GM21526 (cell line): ENCODE measurements at regions not wholly inside any gene's neighbourhood (a gene's known extent, or its start where the extent isn't known, plus 50 kb on each side); places are given as distances from the start of the nearest gene placed in this dataset.
"Not testable (repeated sequence)": the region's sequence is repeated elsewhere in the genome, so short reads cannot be mapped to it uniquely, and the experiment has no call there.

Source experiments
- ATAC-seq: cut with Tn5 transposase; IDR thresholded peaks from one replicate; pipeline ENCODE4 v1.9.1; 2021; ENCODE audit warnings: moderate library complexity; ENCODE audit not compliant: unreplicated experiment, low FRiP score

DNA sequence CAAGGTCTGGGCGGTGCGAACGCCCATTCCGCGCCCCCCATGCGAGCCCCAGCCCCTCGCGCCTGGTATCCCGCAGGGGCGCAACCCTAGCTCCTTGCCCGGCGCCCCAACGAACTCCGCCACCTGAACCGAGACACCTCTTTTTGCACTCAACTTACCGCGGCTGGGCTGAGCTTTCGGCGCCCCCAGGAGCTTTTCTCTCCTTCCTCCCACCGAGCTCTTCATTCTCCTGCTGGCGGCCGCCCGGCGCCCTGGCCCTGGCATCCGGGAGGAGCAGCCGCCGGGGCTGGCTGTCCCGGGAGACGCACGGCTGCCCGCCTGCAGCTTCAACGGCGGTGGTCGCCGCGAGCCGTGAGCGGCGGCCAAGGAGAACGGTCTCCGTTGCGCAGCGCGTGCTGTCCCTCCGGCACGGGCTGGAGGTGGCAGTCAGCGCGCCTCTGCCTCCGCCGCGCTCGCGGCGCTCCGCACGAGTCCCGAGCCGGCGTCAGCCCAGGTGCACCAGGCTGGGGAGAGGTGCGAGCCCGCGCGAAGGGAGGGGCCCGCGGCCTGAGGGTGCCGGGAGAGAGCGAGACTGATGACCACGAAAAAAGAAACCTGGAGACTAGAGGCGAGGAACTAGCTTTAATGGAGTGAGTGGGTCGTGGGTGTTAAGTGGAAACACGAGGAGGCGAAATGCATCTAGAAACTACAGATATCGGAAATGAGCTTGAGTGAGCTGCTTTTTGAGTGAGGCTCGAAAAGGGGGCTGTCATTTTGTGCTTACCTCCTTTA lies 621.5 kb upstream of the ZNF385D start:
- no peak for ATAC-seq

DNA sequence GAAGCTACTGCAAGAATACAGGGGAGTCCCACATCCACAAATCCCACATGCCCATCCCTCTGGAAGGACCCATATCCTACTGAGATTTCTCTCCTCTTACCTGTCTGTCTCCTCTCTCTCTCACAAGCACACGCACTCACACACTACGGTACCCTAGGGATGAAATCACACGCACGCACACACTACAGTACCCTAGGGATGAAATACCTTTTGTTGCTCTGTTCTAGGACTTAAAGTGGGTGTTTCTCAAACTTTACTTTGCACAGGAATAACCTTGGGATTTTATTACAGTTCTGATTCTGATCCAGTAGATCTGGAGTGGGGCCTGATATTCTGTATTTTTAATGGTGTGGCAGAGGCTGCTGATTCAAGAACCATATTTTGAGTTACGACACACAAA lies 622.2 kb upstream of the ZNF385D start:
- no peak for ATAC-seq

DNA sequence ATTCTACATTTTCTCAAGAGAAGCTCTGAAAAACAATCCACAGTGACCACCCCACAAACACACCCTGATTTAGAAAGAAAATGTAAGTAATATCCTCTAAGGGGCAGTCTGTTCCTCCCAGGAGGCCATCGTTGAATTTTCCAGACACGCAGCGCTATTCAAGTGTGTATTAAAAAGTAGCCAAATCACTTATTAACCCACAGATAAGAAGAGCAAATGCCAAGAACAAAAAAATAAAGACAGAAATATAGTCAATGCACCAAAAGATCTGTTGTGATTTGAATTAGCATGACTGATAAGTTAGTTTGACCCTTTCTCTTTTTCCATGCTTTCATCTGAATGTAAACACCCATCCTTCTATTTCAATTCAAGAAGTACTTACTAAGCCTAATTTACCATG lies 622.8 kb upstream of the ZNF385D start:
- no peak for ATAC-seq

DNA sequence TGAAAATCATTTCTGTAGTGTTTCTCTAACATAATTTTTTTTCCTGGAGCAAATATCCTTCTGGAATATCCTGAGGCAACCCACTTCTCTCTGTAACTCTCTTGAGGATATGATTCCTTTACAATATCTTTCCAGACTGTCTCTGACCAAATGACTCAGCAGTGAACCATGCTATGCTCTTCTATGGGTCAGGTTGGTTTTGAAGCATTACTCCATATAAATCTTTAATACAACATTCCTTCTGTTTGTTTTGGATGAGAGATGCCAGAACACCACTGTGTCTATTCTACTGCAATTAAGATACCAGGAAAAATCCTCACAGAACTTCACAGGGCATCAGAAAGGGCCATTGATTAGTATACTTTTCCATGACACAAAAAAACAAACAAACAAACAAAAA lies 626.4 kb upstream of the ZNF385D start:
- ATAC-seq: no peak

DNA sequence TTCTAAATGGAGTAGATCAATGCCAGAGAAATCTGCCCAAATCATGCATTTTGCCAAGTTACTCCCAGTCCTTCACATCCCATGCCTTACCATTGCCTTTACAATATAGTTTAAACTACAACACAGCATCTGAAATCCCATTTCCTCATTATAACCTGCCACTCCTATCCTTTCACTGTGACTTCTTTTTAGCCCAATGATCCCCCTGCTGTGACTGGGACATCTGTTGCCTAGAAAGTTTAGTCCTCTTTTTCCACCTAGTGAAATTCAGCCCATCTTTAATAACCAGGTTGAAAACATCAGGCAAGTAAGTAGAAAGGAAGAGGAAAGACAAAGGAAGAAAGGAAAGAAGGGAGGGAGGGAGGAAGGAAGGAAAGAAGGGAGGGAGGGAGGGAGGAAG lies 627.9 kb upstream of the ZNF385D start:
- ATAC-seq: no peak

DNA sequence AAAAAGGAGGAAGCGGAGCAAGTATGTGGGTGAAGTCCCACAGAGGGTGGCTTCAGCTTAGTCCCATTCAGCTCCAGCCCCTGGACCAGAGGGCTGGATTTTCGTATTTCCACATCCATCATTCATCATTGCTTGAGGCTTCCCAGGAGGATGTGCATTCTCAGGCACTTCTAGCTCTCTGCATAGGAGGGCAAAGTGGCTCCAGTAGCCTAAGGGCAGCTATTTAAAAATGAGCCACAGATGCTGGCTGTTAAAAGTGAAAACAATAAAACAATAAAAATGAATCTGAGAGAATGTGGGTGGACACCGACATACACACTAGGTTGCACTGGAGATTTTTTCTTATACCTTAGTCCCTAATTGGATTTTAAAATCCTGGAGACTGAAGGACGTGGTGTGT lies 629.2 kb upstream of the ZNF385D start:
- no peak for ATAC-seq

DNA sequence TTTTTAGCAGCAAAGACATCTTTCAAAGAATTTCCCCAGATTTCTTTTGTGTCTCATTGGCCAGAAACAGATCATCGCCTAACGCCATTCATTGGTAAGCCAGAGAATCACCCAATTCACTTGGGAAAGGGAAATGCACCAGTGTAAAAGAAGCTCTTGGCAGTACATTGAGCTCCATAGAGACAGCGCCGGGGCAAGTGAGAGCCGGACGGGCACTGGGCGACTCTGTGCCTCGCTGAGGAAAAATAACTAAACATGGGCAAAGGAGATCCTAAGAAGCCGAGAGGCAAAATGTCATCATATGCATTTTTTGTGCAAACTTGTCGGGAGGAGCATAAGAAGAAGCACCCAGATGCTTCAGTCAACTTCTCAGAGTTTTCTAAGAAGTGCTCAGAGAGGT lies 630.6 kb upstream of the ZNF385D start:
- not testable (repeated sequence) for ATAC-seq

DNA sequence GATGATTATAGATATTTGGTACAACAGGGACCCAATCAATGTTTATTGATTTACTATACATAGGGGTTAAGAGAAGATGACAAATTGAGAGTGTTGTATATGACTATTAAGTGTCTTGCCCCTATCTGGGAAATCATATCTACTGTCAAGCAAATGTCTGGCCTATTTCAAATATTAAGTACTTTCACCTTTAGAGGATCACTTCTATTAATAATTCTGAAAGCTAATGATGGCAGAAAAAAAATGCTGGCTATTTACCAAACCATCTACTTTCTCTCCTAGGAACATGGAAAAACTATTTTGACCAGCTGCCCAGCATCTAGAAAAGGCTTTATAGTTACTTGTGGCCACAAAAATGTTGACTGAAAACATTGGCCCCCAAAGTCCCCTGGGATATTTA lies 632.3 kb upstream of the ZNF385D start:
- no peak for ATAC-seq

DNA sequence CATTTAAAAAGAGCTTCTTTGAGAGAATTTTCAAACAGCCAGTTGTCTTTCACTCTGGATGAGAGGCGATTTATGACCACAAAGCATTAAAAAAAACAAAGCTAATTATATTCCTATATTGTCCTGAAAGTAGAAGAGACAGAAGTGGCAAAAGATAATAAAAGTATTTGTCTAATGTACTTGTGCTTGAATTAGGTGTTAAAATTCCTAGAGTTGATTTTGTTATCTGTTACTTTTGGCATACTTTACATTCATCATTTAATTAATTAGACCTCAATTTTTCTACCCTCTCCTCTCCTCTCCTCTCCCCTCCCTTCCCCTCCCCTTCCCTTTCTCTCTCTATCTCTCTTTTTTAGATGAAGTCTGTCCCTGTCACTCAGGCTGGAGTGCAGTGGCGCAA lies 635.1 kb upstream of the ZNF385D start:
- ATAC-seq: no peak

DNA sequence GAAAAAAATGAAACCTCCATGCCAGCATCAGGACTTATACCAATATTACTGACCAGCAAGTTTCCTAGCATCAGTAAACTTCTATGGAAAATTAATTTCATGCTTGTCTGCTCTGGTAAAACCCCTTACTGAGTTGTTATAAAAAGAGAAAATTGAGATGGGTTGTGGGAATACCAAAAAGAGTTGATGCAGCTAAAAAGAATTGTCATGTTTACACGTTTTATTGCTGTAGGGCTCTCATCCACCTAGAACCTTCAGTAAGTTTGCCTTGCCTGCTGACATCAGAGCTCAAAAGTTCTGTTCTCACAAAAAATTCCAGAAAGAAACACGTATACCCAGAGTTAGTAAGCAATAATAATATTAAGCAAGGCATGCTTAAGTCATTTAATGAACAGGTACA lies 641.3 kb upstream of the ZNF385D start:
- no peak for ATAC-seq

DNA sequence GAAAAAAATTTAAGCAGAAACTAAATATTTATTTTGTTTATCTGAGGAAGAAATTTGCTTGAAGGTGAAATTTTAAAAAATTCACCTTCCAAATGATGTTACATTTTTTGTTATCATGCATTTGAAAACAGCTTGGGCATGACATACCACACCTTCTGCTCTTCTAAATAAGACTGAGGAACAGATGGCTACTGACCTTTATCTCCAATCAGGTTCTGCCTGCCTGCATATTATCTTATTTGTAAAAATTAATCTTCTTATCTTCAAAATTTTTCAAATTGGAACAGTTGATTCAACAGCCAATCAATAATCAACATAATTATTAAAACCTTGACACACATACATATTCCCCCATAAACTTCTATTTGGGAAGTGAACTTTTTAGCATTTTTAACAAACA lies 641.8 kb upstream of the ZNF385D start:
- no peak for ATAC-seq

DNA sequence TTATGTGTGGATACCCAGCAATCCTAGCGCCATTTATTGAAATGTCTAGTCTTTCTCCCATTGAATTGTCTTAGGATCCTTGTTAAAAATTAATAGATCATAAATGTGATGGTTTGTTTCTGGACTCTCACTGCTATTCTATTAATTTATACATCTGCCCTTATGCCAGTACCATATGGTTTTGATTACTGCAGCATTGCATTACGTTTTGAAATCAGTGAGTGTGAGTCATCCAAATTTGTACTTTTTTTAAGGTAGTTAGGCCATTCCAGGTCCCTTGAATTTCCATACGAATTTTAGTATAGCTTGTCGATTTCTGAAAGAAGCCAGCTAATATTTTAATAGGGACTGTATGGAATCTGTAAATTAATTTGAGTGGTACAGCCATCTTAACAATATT lies 648.6 kb upstream of the ZNF385D start:
- no peak for ATAC-seq

DNA sequence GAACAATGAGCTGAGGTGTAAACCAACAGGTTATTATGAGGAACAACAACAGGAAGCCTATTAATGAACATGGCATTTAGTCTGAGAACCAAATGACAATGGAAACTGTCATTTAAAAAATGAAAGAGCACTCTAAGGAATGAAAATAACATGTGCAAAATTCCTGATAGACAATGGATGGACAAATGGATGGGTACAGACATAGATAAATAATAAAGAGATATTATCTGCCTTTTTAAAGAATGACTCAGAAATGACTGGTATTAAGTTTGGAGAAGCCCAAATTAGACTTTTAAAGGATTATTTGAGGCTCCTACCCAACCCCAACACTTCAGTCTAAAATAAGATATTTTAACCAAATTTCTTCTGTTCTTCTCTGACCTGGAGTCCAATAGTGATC lies 650.5 kb upstream of the ZNF385D start:
- ATAC-seq: no peak

DNA sequence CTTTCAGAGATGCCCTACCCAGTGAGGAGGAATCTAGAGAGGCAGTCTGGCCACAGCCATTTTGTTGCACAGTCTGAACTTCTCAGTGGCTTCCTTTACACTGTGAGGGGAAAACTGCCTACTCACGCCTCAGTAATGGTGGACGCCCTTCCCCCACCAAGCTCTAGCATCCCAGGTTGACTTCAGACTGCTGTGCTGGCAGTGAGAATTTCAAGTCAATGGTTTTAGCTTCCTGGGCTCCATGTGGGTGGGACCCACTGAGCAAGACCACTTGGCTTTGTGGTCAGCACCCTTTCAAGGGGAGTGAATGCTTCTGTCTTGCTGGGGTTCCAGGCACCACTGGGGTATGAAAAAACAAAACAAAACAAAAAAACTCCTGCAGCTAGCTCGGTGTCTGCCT lies 663.2 kb upstream of the ZNF385D start:
- no peak for ATAC-seq

DNA sequence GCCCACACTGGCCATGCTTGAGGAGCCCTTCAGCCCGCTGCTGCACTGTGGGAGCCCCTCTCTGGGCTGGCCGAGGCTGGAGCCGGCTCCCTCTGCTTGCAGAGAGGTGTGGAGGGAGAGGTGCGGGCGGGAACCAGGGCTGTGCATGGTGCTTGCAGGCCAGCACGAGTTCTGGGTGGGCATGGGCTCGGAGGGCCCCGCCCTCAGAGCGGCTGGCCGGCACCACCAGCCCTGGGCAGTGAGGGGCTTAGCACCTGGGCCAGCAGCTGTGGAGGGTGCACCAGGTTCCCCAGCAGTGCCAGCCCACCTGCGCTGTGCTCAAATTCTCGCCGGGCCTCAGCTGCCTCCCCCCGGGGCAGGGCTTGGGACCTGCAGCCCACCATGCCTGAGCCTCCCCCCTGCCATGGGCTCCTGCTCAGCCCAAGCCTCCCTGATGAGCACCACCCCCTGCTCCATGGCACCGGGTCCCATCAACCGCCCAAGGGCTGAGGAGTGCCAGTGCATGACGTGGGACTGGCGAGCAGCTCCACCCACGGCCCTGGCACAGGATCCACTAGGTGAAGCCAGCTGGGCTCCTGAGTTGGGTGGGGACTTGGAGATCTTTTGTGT lies 665.9 kb upstream of the ZNF385D start:
- ATAC-seq: not testable (repeated sequence)

DNA sequence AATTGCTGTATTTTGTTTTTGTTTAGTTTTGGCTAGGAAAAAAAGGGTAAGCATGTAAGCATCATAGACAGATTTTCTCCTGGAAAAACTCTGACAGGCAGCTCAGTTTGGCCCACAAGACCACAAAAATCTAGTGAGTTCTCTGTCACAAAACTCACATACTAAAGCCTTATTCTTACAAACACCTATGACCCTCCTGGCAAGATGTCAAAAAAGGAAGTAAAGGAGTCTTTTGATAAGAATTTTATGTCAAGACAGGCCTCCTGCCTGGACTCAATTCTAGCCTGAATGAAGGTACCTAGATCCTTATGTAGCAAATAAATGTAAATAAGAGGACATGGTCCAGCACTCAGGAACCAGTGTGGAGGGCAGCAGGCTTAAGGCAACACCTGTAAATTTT lies 668.3 kb upstream of the ZNF385D start:
- ATAC-seq: no peak

DNA sequence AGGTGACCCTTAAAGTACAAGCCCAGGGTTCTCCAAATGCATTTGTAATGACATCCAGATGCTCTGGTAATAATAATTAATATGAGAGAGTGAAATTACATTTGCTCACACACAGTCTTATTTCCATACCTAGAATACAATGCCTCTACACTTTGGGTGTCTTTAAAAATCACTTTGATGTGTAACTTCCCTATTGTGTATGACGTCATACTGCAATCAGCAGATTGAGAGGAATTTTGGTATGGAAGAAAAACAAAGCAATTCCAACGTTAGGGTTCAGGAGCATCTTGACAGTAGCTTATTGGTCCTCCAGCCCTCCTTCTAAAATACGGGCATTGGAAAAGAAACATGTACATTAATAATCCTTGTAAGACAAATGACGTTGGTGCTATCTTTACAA lies 670.6 kb upstream of the ZNF385D start:
- no peak for ATAC-seq

DNA sequence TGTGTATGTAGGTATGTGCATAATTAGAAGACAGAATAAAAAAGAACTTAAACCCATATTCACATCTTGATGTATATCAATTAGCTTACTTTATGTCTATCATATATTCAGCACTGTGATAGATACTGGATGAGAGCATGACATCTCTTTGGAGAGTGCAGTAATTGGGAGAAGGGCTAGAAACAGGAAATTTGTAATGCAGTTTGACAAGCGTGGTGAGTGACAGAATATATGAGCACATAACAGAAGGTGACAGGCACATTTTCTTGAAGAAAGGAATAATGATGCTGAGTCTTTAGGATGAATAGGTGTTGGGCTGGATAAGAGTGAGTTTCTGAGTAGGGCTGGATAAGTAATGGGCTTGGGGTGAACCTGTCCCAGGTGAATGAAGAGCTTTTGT lies 680.3 kb upstream of the ZNF385D start:
- ATAC-seq: no peak

DNA sequence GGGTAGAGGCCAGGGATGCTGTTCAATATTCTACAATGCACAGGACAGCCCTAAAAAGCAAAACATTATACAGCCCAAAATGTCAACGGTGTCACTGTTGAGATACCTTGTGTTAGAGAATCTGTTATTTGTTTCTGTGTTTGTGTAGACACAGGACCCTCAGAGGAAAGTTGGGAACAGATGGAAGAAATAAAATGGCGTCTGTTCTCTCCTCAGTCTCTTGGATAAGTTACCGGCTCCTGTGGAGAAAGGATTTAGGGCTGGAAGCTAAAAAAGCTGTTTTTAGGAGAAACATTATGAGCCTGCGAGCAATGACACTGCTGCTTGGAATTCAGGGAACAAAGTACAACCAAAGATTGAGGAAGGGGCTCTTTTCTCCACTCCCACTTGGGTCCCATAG lies 688.6 kb upstream of the ZNF385D start:
- ATAC-seq: no peak

DNA sequence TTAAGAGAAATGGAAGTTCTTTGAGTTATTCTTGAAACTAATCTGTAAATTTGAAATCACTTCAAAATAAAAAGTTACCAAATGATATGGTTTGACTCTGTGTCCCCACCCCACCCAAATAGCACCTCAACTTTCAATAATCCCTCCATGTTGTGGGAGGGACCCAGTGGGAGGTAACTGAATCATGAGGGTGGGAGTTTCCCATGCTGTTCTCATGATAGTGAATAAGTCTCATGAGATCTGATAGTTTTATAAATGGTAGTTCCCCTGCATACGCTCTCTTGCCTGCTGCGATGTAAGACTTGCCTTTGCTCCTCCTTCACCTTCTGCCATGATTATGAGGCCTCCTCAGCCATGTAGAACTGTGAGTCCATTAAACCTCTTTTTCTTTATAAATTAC lies 690.7 kb upstream of the ZNF385D start:
- no peak for ATAC-seq

DNA sequence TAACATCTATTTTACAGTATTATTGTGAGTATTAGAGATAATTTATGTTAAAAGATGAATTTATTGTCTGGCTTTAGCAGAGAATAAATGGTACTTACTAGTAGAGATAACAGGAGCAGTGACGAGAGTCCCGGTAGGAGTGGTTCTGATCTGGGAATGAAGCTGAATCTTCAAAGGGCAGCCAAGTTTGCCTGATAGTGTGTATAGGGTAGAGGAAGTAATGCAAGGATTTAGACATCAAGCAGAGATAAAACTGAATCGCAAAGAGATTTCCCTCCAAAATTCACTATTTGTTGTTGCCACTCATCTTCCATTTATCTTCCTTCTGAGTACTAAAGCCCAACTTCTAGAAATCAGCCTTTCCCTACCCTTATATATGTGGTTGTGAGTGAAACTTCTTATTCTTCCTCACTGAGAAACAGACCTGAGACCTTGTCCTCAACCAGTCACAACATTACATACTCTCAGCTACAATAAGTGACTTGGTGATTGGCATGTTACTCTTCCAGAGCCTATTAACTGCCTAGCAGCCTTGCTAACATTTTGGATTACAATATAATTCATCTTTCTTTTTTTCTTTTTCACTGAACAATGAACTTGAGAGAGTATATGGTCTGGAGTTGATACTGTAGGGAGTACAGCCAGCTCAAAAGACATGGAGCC lies 692.7 kb upstream of the ZNF385D start:
- ATAC-seq: no peak

DNA sequence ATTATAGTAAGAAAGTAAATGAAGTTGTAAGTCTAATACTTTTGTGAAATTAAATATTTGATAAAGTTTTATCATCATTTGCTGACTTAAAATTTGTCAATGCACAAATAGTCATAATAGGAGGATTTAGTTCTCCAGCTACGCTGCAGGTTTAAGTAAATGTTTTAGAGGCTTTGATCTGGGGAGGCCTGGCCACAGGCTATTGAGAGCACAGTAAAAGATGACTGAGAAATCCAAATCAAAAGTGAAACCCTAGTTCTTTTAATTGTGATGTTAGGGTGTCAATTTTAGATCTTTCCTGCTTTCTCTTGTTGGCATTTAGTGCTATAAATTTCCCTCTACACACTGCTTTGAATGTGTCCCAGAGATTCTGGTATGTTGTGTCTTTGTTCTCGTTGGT lies 694.3 kb upstream of the ZNF385D start:
- ATAC-seq: not testable (repeated sequence)
